ENCODE measurements at regions not wholly inside any gene's neighbourhood (a gene's known extent, or its start where the extent isn't known, plus 50 kb on each side); places are given as distances from the start of the nearest gene placed in this dataset.

GRCh38 chr10:131694168-131694780 is 206.5 kb upstream of the PPP2R2D start:
- DNase-seq: no peak

DNA sequence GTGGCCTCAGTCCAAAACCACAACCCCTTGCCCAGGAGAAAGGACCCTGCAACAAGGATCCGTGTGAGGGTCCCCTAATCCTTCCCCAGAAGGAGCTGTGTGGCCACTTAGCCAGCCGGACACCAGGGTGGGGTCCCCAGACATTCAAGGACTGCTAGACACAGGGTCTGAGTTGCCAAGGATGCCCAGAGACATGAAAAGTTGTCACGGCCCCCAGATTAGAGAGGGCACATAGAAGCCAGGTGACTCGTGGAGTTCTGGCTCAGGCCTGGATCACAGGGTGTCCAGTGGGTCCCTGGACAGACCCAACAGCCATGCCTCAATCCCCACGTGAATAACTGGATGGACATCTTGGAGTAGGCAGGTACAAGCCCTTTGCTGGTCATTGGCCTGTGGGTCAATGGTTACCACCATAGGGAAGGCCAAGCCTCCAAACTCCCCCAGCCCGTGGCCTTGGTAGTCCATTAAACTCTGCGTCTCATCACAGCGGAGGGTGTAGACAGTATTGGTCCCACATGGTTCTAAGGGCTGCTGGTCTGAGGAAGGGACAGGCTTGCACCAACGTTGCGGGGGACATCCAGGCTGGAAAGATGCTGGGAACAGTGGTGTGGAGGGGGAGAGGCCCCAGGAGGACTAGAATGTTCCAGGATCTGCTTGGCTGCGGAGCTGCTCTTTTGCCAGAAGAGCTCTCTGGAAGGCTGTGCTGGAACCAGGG is 205.9 kb upstream of the PPP2R2D start:
- no peak for DNase-seq

DNA sequence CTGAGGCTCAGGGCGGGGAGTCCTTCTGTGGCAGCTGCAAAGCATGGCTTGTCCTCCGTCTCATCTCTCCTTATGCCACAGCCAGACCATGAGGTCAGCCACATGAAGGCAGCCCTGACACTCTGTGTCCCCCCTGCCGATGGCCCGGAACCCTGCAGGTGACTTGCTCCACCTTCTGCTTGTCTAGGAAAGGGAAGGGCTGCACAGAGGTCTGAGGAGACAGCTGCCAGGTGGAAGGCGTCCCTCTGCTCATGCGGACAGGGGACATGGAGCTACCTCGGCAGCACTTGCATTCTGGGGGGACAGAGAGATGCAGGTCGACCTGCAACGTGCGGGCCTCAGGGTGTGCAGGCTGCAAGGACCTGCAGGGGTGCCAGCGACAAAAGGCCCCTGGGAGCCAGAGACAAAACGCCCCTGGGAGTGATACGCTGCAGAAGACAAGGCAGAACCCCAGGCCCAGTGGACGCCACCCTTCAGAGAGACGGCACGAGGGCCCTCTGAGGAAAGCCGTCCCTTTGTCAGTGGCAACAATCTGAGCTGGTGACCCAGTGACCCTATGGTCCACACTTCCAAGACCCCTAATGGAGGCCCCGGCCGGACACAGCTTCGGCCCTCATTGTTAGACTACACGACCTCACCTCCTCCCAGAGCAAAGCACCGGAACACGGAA is 205.2 kb upstream of the PPP2R2D start:
- DNase-seq: no peak

DNA sequence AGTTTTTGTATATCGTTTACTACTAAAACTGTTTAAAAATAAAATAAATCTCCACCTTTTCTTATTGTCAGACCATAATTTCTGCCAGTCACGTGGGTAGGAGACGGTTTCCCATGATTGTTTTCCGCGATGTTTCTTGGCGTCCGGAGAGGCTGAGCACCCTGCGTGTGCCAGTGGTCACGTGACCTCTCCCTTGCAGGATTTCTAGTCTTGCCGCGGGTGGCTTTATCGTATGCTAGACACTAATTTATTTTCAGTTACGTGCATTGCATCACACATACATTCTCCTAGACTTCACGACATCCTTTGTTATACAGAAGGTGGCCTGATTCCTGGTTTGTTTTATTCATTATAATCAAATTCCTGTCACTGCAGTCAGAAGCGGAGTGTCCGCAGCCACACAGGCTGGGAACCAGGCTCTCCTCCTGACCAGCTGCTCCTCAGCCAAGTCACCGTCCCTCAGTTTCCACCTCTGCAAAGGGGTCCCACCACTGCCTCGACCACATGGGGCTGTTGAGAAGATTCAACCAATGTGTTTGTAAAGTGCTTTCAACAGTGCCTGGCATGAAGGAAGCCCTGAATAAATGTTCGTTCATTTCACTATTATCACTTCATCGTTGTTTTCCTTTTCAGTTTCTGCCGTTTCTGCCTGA is 203.2 kb upstream of the PPP2R2D start:
- DNase-seq: no peak

DNA sequence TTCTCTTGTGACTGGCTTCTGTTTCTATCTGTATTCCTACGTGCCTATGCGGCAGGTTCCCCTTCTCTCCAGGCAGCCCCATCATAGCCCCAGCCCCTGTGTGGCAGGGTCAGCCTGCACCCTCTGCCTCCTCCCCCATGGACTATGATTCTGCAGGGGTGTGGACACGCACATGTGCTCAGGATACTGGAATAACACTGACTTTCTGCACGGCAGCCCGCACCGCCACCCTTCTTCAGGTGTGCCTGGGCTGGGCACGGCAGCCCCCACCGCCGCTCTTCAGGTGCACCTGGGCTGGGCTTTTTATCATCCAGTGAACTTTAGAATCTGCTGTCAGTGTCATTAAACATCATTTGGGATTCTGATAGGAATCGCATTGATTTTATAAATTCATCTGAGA is 202.6 kb upstream of the PPP2R2D start:
- DNase-seq: no peak

GRCh38 chr10:131698986-131699385 is 201.8 kb upstream of the PPP2R2D start:
- DNase-seq: no peak

DNA sequence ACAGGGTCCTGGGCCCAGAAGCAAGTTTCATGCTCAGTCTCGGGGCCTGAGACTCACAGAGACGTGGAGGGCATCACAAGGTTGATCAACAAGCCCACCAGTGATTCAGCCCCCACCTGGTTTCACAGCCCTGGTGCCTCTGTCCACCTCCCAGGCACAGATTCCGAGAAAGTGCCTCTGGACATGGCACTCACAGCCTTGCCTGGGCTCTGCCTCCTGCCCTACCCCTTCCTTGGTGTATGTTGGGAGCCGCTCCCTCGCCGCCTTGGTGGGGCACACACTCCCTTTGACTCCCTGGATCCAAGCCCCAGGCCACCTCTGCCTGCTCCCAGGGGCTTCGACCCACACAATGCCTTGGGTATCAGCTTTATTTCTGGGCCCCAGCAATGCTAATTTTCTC is 200.8 kb upstream of the PPP2R2D start:
- DNase-seq: no peak

DNA sequence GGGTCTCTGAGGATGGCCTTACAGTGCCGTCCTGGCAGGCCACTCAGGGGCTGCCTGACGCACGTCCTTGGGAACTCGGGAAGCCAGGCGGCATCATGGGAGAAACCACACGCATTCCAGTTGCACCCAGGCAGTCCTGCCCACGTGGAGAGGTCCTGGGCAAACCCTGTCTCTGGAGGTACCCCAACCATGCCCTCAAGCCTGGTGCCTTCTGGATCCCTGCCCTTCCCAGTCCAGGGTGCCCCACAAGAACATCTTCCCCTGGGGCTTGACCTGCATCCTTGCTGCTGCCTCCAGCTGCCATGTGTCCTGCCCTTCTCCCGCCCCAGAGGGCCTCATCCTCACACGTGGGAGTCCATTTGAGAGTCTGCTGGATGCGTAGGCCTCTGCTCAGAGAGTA is 200.3 kb upstream of the PPP2R2D start:
- no peak for DNase-seq

DNA sequence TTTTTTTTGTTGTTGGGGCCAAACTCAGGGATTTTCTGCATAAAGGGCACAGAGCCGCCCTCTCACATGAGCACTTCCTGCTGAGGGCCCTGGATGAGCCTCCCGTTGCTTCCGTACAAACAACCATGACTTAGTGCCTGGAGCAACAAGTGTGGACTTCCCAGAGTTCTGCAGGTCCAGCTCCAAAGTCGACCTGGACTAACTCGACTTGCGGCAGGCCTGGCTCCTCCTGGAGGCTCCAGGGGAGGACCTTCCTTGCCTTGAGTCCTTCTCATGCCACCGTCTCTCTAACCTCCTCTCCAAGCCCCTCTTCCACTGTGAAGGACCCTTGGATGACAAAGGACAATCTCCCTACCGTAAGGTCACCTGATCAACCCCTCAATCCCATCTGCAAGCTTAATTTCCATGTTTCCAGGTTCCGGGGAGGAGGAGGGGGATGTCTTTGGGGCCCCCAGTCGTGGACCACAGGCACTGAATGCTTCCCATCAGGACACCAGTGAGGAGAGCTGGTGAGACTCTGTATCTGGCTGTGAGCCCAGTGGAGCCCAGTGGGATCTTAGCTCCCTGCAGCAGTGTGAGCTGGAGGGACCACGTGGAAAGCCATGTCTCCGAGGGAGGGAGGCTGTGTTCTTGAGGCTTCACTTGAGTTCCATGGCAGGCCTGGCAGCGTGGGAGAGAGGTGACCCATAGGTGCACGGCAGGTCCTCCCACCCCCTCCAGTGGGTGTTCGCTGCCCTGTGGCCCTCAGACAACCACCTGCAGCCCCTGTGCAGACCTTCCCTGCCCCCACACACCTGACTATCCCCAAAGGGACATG is 199.5 kb upstream of the PPP2R2D start:
- no peak for DNase-seq

GRCh38 chr10:131702531-131703356 is 198.1 kb upstream of the PPP2R2D start:
- no peak for DNase-seq

GRCh38 chr10:131703541-131703940 is 197.3 kb upstream of the PPP2R2D start:
- no peak for DNase-seq

DNA sequence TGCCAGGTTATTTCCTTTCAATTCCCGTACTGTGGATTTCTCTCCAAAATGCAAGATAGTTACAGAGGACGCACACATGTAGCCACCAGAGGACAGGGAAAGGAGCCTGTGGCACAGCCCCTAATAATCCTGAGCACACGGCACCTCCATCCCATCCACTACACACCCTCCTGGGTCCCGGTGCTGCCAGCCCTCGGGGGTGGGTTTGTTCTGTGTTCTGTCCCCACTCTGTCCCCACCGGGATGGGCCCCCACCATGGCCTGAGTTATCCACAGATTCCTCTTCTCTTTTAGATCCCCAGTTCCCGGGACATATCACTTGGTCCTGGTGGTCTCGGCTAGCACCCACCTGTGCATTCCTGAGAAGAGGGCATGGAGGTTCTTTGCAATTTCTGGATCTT is 196.9 kb upstream of the PPP2R2D start:
- DNase-seq: no peak

- no peak for DNase-seq
Observed at GRCh38 chr10:131706476-131706875, 194.3 kb upstream of the PPP2R2D start.

DNA sequence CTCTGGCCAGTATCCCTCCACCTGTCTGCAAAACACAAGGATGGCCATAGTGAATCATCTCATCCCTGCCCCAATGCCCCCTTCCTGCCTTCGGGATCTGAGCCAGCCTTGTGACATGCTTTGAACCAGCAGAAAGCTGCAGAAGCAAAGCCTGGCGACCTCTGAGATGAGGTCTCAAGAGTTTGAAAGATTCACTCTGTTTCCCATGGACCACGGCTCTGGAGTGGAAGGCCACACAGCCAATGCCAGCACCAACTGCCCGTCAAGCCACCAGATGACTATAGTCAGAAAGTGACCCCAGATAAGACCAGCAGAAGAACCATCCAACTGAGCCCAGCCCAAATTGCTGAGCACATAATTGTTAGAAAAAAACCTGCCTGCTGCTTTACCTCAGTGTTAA is 193.9 kb upstream of the PPP2R2D start:
- no peak for DNase-seq

- DNase-seq: no peak
Observed at GRCh38 chr10:131708225-131708880, 192.5 kb upstream of the PPP2R2D start.

DNA sequence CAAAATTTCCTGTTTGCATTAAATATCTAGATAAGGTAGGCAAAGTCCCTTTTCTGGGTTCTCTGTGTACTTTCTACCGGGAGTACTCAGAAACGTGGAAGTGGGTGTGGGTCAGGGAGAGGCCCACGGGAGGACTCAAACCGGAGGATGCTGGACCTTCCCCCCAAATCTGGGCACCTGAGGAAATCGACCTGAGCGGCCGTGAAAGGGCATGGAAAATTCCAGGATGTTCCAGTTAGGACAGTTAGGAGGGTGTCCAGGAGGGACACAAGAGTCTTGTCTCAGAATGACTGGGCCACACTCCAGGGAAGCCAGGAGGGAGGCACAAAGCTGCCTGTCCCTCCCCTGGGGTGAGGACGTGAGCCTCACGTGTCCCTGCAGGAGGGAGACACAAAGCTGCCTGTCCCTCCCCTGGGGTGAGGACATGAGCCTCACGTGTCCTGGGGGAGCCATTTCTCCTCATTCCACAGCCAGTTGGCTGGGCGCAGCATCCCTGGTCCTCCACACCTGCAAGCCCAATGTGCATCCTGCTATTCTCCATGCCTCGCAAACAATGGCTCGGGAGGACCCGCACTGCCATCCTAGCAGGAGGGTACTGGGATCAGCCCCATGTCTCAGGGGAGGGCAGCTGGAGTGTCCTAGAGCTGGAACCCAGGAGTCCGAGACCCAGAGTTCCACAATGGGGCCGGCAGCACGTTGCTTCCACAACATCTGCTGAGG is 190.5 kb upstream of the PPP2R2D start:
- DNase-seq: no peak

DNA sequence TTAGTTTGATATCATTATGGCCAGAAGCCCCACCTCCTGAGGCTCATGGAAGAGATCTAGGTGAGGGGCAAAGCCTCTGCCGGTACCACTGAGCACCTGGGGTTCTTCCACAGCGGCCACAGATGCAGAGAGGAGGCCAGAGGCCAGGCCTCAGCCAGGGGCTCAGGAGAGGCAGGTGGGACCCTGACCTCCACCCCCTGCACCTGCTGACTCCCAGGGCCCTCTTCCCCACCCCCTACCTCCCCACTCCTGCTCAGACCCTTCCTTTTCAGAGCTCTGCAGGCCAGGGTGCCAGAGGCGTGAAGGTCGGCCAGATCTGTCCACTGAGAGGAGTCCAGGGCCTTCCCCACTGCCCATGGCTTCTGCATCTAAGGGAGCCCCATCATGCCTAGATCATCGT is 178.7 kb upstream of the PPP2R2D start:
- no peak for DNase-seq

GRCh38 chr10:131722525-131723264 is 178.1 kb upstream of the PPP2R2D start:
- no peak for DNase-seq

DNA sequence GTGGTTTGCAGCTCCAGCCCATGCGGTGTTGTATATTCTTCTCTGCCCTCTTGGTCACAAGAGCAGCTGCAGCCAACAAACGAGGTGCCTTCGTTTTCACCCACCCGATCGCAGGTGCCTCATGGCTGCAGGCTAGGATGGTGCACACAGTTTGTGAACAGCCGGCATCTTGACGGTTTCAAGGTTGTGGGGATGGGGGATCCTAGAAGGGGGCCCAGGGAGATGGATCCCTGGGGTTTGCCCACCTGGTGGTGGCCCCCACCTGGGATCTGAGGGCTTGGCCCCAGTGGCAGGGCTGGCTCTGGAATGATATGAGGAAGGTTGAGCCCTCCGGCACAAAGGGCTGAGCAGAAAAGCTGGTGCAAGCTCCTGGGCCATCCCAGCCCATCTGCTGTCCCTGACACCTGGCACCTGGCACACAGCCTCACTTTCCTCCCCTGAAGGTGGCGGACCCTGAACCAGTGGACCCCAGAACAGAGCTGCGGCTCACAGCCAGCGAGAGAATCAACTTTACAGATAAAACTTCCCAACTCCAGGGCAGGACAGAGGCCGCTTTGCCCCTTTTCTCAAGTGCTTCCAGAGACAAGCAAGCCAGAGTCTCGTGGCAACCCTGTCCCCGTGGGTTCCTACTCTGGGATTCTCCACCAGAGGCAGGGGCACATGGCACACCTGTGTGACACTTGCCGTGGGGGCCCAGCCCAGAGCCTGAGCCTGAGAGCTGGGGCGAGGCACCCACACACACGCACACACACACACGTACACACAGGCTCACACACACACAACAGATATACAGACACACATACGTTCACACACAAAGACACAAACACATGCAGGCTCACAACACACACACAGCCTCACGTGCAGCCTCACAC is 177.3 kb upstream of the PPP2R2D start:
- DNase-seq: no peak

Data from T1000 (cell line).